ENCODE measurements at regions not wholly inside any gene's neighbourhood (a gene's known extent, or its start where the extent isn't known, plus 50 kb on each side); places are given as distances from the start of the nearest gene placed in this dataset.
A peak's percentile ranks its signal among the peaks of the same experiment; 100 is the strongest.
"Not testable (repeated sequence)": the region's sequence is repeated elsewhere in the genome, so short reads cannot be mapped to it uniquely, and the experiment has no call there.

GRCh38 chr3:13148126-13148525 is 74.9 kb upstream of the IQSEC1 start:
- DNase-seq = no peak

GRCh38 chr3:13147344-13147743 is 74.1 kb upstream of the IQSEC1 start:
- DNase-seq = no peak

GRCh38 chr3:13146643-13147143 is 73.5 kb upstream of the IQSEC1 start:
- no peak for DNase-seq

GRCh38 chr3:13145826-13146642 is 72.8 kb upstream of the IQSEC1 start:
- DNase-seq = no peak

- no peak for DNase-seq
Measured at GRCh38 chr3:13145131-13145825, 72.0 kb upstream of the IQSEC1 start.

- DNase-seq = no peak
Measured at GRCh38 chr3:13144163-13145023, 71.2 kb upstream of the IQSEC1 start.

- no peak for DNase-seq
Measured at GRCh38 chr3:13143381-13144004, 70.3 kb upstream of the IQSEC1 start.

- no peak for DNase-seq
Measured at GRCh38 chr3:13142552-13143380, 69.5 kb upstream of the IQSEC1 start.

- DNase-seq = peak; percentile 27
Measured at GRCh38 chr3:13141991-13142412, 68.8 kb upstream of the IQSEC1 start.

- DNase-seq = no peak
Measured at GRCh38 chr3:13141183-13141582, 68.0 kb upstream of the IQSEC1 start.

GRCh38 chr3:13140596-13140995 is 67.4 kb upstream of the IQSEC1 start:
- no peak for DNase-seq

GRCh38 chr3:13139471-13140065 is 66.3 kb upstream of the IQSEC1 start:
- DNase-seq = no peak

- DNase-seq = no peak
Measured at GRCh38 chr3:13138833-13139145, 65.6 kb upstream of the IQSEC1 start.

GRCh38 chr3:13137941-13138832 is 65.0 kb upstream of the IQSEC1 start:
- DNase-seq = no peak

- not testable (repeated sequence) for DNase-seq
Measured at GRCh38 chr3:13136848-13137247, 63.6 kb upstream of the IQSEC1 start.

GRCh38 chr3:13136426-13136825 is 63.2 kb upstream of the IQSEC1 start:
- DNase-seq = no peak

- no peak for DNase-seq
Measured at GRCh38 chr3:13135811-13136321, 62.6 kb upstream of the IQSEC1 start.

- no peak for DNase-seq
Measured at GRCh38 chr3:13135251-13135810, 62.1 kb upstream of the IQSEC1 start.

- no peak for DNase-seq
Measured at GRCh38 chr3:13134879-13135206, 61.6 kb upstream of the IQSEC1 start.

All from activated CD4-positive, alpha-beta T cell treated with anti-CD3 and anti-CD28 coated beads, Interleukin-2, Interleukin-6, amounts not matched to agents 100 ng/mL and 50 ng/mL, durations not matched to agents 16 hours and 8 hours (primary cell).